PC-9 (cell line): ENCODE measurements at regions not wholly inside any gene's neighbourhood (a gene's known extent, or its start where the extent isn't known, plus 50 kb on each side); places are given as distances from the start of the nearest gene placed in this dataset.
A peak's percentile ranks its signal among the peaks of the same experiment; 100 is the strongest.

Source experiments
- BruUV-seq: library from RNA; stranded (reverse); fragments of 400-500 nt; replicated peaks from 2 replicates; lab custom pipeline; 2021; lab: Mats Ljungman, UMichigan
- CTCF ChIA-PET: fragments of 300-600 bp; sonication (Branson Sonifier 250); formaldehyde crosslinking; loops from one replicate; lab custom pipeline; 2022; ENCODE audit warnings: antibody characterized with exemption; lab: Charles Lee
- POLR2A ChIA-PET: fragments of 300-600 bp; sonication (Branson Sonifier 250); formaldehyde crosslinking; loops from one replicate; lab custom pipeline; 2022; ENCODE audit warnings: antibody characterized with exemption; ENCODE audit not compliant: unreplicated experiment; lab: Charles Lee
- DNase-seq, 2 experiments: peaks; one replicate each; pipeline versions ENCODE4 v3.0.0 to v3.0.0-alpha.2; 2015 to 2022; ENCODE audit warnings: mixed read lengths in 1 of 2
- H2AFZ ChIP-seq: fragments of 200-600 bp; sonication (generic); 2 replicates; pipeline ENCODE4 v1.8.1; 2017; ENCODE audit warnings: antibody characterized with exemption
- H3F3A ChIP-seq: fragments of 200-600 bp; sonication (generic); 2 replicates; pipeline ENCODE4 v1.8.1; 2017; ENCODE audit warnings: antibody characterized with exemption, mild to moderate bottlenecking, low read depth; ENCODE audit not compliant: insufficient read depth
- H3K27ac ChIP-seq: fragments of 200-600 bp; sonication (generic); 2 replicates; pipeline ENCODE4 v1.6.1; 2016; ENCODE audit warnings: mixed run types
- H3K27me3 ChIP-seq: fragments of 200-600 bp; sonication (generic); 2 replicates; pipeline ENCODE4 v1.6.1; 2016; ENCODE audit warnings: low read depth, mixed run types; ENCODE audit not compliant: insufficient read depth
- H3K36me3 ChIP-seq: fragments of 200-600 bp; sonication (generic); 2 replicates; pipeline ENCODE4 v1.6.1; 2016; ENCODE audit warnings: low read depth, mixed run types
- H3K4me1 ChIP-seq: fragments of 200-600 bp; sonication (generic); replicated peaks from 2 replicates; pipeline ENCODE4 v1.6.1; 2016; ENCODE audit warnings: mixed run types; ENCODE audit not compliant: insufficient read depth
- H3K4me2 ChIP-seq: fragments of 200-600 bp; sonication (generic); 2 replicates; pipeline ENCODE4 v1.6.1; 2017; ENCODE audit warnings: mixed run types
- H3K4me3 ChIP-seq: fragments of 200-600 bp; sonication (generic); 2 replicates; pipeline ENCODE4 v1.6.1; 2016; ENCODE audit warnings: mixed run types
- H3K79me2 ChIP-seq: fragments of 200-600 bp; sonication (generic); 2 replicates; pipeline ENCODE4 v1.6.1; 2017; ENCODE audit warnings: low read depth, mixed run types
- H3K9me2 ChIP-seq: fragments of 200-600 bp; sonication (generic); 2 replicates; pipeline ENCODE4 v1.8.1; 2017; ENCODE audit warnings: mild to moderate bottlenecking; ENCODE audit not compliant: insufficient read depth
- H3K9me3 ChIP-seq: fragments of 200-600 bp; sonication (generic); 2 replicates; pipeline ENCODE4 v1.8.1; 2016; ENCODE audit warnings: low read depth; ENCODE audit not compliant: insufficient read depth
- H4K20me1 ChIP-seq: fragments of 200-600 bp; sonication (generic); 2 replicates; pipeline ENCODE4 v1.8.1; 2017; ENCODE audit not compliant: insufficient read depth
- EZH2 ChIP-seq: fragments of 200-600 bp; sonication (generic); IDR thresholded peaks from 2 replicates; pipeline ENCODE4 v1.8.0; 2017; ENCODE audit warnings: antibody characterized with exemption, low read depth
- intact Hi-C: fragments of 100-400 bp; cut with micrococcal nuclease; formaldehyde crosslinking; loops from one replicate; pipeline ENCODE4 v1.10.0; 2022; ENCODE audit not compliant: unreplicated experiment
- TF ChIP-seq, protein P1 (sequence below): fragments of 200-600 bp; sonication (generic); conservative IDR thresholded peaks from 2 replicates; pipeline ENCODE4 v1.6.1; 2017; ENCODE audit warnings: mixed run types, antibody characterized with exemption, mild to moderate bottlenecking, moderate library complexity

DNA sequence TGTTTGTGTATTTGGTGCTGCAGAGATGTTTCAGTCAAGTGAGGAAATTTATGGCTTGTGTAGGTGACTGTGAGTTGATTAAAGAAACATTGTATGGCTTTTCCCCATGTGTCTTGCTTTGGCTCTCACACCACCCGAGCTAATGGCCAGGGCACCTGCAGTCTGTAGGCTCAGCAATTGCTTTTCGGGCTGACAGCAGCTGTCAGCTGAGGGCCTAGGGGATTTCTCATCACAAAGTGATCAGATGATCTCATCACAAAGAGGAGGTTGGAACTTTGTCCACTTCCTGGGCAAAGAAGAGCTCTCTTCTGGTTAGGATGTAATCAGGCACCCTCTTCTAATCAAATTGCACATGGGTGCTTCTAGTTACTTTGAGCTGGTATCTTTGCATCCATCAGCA, 632.2 kb downstream of the SLC4A3 start:
- DNase-seq = no peak
- Histone ChIP-seq H3K79me2 (no peaks in the 10 kb centered on the region), H3K4me3 (no peak overlapping the region), H2AFZ (no peak overlapping the region), H3K27me3 (no peaks in the 10 kb centered on the region), H3K4me1 (no peaks in the 10 kb centered on the region), H3K9me3 (no peaks in the 10 kb centered on the region), H4K20me1 (no peaks in the 10 kb centered on the region), H3K36me3 (no peaks in the 10 kb centered on the region), H3K27ac (no peak overlapping the region), H3F3A (no peaks in the 10 kb centered on the region), H3K9me2 (no peaks in the 10 kb centered on the region), H3K4me2 (no peak overlapping the region)
- BruUV-seq = no TSS peak
- ChIA-PET POLR2A (no interaction called here), CTCF (no interaction called here)
- intact Hi-C loops = no loop called here
- no peak for TF ChIP-seq EZH2
- TF ChIP-seq, protein P1, sequence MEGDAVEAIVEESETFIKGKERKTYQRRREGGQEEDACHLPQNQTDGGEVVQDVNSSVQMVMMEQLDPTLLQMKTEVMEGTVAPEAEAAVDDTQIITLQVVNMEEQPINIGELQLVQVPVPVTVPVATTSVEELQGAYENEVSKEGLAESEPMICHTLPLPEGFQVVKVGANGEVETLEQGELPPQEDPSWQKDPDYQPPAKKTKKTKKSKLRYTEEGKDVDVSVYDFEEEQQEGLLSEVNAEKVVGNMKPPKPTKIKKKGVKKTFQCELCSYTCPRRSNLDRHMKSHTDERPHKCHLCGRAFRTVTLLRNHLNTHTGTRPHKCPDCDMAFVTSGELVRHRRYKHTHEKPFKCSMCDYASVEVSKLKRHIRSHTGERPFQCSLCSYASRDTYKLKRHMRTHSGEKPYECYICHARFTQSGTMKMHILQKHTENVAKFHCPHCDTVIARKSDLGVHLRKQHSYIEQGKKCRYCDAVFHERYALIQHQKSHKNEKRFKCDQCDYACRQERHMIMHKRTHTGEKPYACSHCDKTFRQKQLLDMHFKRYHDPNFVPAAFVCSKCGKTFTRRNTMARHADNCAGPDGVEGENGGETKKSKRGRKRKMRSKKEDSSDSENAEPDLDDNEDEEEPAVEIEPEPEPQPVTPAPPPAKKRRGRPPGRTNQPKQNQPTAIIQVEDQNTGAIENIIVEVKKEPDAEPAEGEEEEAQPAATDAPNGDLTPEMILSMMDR = no peak

GRCh38 chr2:220263300-220263699, 635.9 kb downstream of the SLC4A3 start:
- Histone ChIP-seq H3K4me1 (no peaks in the 10 kb centered on the region), H3K36me3 (no peaks in the 10 kb centered on the region), H3K27ac (no peak overlapping the region), H3K27me3 (no peaks in the 10 kb centered on the region), H2AFZ (no peak overlapping the region), H3K79me2 (no peaks in the 10 kb centered on the region), H3K9me2 (no peaks in the 10 kb centered on the region), H3K4me3 (no peak overlapping the region), H3K9me3 (no peaks in the 10 kb centered on the region; the same call in 1 of the 2 replicates), H3F3A (no peaks in the 10 kb centered on the region), H4K20me1 (no peaks in the 10 kb centered on the region), H3K4me2 (no peak overlapping the region)
- intact Hi-C loops = loop anchor here (1.0 kb wide), 1 partner anchor 35 kb away; no protein-coding TSS in a partner anchor
- peak in 1 of 2 experiments; percentile 37 for DNase-seq
- CTCF ChIA-PET = interaction anchor here (0.6 kb wide), 1 partner anchor 266 kb away, joined by 5 read pairs; no protein-coding TSS in a partner anchor
- BruUV-seq = no TSS peak
- POLR2A ChIA-PET = interaction anchor here (0.6 kb wide), 3 partner anchors 173 to 1300 kb away, joined by 3 to 6 read pairs (median 5); no protein-coding TSS in a partner anchor
- no peak for TF ChIP-seq EZH2
- TF ChIP-seq, protein P1 = no peak

DNA sequence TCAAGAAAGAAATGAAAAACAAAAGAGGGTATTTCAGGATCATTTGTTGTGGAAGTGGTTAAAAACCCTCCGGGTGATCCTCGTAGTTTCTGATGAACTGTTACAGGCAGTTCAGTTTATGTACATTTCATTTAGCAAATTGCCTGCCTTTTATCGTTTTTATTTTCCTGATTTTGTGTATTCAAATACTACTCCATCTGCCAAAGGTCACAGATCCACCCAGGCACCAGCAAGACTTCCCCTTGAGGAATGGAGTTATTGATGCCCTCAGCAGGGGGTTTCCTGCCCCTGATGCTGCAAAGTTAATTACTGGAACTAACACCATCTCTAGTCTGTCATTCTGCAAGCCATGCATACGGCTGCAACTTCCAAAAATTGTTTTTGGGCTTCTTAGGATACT, 641.9 kb downstream of the SLC4A3 start:
- H3K4me3 ChIP-seq = no peak overlapping the region
- H3K4me1 ChIP-seq = peaks cover 16% of the 10 kb centered on the region
- H3F3A ChIP-seq = no peaks in the 10 kb centered on the region; the same call in 1 of the 2 replicates
- POLR2A ChIA-PET = no interaction called here
- H3K79me2 ChIP-seq = no peaks in the 10 kb centered on the region
- H3K9me3 ChIP-seq = peaks cover 3% of the 10 kb centered on the region
- CTCF ChIA-PET = no interaction called here
- no peak for TF ChIP-seq EZH2
- TF ChIP-seq, protein P1 = no peak
- no peak overlapping the region for H3K4me2 ChIP-seq
- no peak overlapping the region for H3K27ac ChIP-seq
- no peaks in the 10 kb centered on the region for H3K9me2 ChIP-seq
- no peak for DNase-seq
- H3K27me3 ChIP-seq = no peaks in the 10 kb centered on the region
- intact Hi-C loops = no loop called here
- no TSS peak for BruUV-seq
- H3K36me3 ChIP-seq = no peaks in the 10 kb centered on the region
- no peak overlapping the region for H2AFZ ChIP-seq
- H4K20me1 ChIP-seq = no peaks in the 10 kb centered on the region
